GM21529 (cell line): ENCODE measurements at regions not wholly inside any gene's neighbourhood (a gene's known extent, or its start where the extent isn't known, plus 50 kb on each side); places are given as distances from the start of the nearest gene placed in this dataset.
A peak's percentile ranks its signal among the peaks of the same experiment; 100 is the strongest.

Source experiments
- ATAC-seq: cut with Tn5 transposase; IDR thresholded peaks from one replicate; pipeline ENCODE4 v1.9.1; 2021; ENCODE audit not compliant: unreplicated experiment

GRCh38 chr13:76025392-76025791 is 389.3 kb downstream of the LMO7 start:
- no peak for ATAC-seq

- ATAC-seq: no peak
Measured at GRCh38 chr13:76024151-76024550, 388.0 kb downstream of the LMO7 start.

GRCh38 chr13:76023652-76024051 is 387.5 kb downstream of the LMO7 start:
- no peak for ATAC-seq

- ATAC-seq: no peak
Measured at GRCh38 chr13:76020421-76020955, 384.4 kb downstream of the LMO7 start.

- ATAC-seq: no peak
Measured at GRCh38 chr13:76019421-76020044, 383.4 kb downstream of the LMO7 start.

GRCh38 chr13:76017861-76018556 is 381.9 kb downstream of the LMO7 start:
- no peak for ATAC-seq

GRCh38 chr13:76016799-76017400 is 380.8 kb downstream of the LMO7 start:
- peak; percentile 79 for ATAC-seq

GRCh38 chr13:76014406-76015318 is 378.5 kb downstream of the LMO7 start:
- ATAC-seq: no peak

GRCh38 chr13:76012091-76012721 is 376.1 kb downstream of the LMO7 start:
- ATAC-seq: no peak

- peak; percentile 36 for ATAC-seq
Measured at GRCh38 chr13:76009267-76009890, 373.2 kb downstream of the LMO7 start.

GRCh38 chr13:76004416-76004815 is 368.3 kb downstream of the LMO7 start:
- ATAC-seq: no peak

GRCh38 chr13:76000131-76000530 is 364.0 kb downstream of the LMO7 start:
- no peak for ATAC-seq

- ATAC-seq: no peak
Measured at GRCh38 chr13:75996582-75996981, 360.5 kb downstream of the LMO7 start.

GRCh38 chr13:75995966-75996365 is 359.8 kb downstream of the LMO7 start:
- ATAC-seq: no peak

- no peak for ATAC-seq
Measured at GRCh38 chr13:75993823-75994222, 357.7 kb downstream of the LMO7 start.

GRCh38 chr13:75993241-75993640 is 357.1 kb downstream of the LMO7 start:
- ATAC-seq: no peak

- peak; percentile 95 for ATAC-seq
Measured at GRCh38 chr13:75986818-75987217, 350.7 kb downstream of the LMO7 start.

- no peak for ATAC-seq
Measured at GRCh38 chr13:75985132-75985531, 349.0 kb downstream of the LMO7 start.

- ATAC-seq: no peak
Measured at GRCh38 chr13:75978818-75979217, 342.7 kb downstream of the LMO7 start.
